B cell (primary cell): ENCODE measurements at regions not wholly inside any gene's neighbourhood (a gene's known extent, or its start where the extent isn't known, plus 50 kb on each side); places are given as distances from the start of the nearest gene placed in this dataset.

Experiments used
- CTCF ChIP-seq: fragments of 200-600 bp; IDR thresholded peaks from one replicate; pipeline ENCODE4 v1.8.0; 2022; ENCODE audit warnings: antibody characterized with exemption, mild to moderate bottlenecking
- EZH2 ChIP-seq: IDR thresholded peaks from 2 replicates; pipeline ENCODE4 v1.6.1; 2012; ENCODE audit warnings: borderline replicate concordance, low read depth, mild to moderate bottlenecking, moderate library complexity, low read length; ENCODE audit not compliant: insufficient read depth, poor library complexity, severe bottlenecking

GRCh38 chr3:117254985-117255384 is 545.4 kb downstream of the TUSC7 start:
- TF ChIP-seq CTCF (no peak), EZH2 (no peak)
